ENCODE measurements at regions not wholly inside any gene's neighbourhood (a gene's known extent, or its start where the extent isn't known, plus 50 kb on each side); places are given as distances from the start of the nearest gene placed in this dataset.

- peak overlapping the region; percentile 81 for H3K27ac ChIP-seq
Observed at GRCh38 chr3:151935446-151935845, 62.0 kb downstream of the SUCNR1 start.

GRCh38 chr3:151940481-151940880, 67.0 kb downstream of the SUCNR1 start:
- H3K27me3 ChIP-seq: no peaks in the 10 kb centered on the region
- no peaks in the 10 kb centered on the region for H3K9me3 ChIP-seq
- no peaks in the 10 kb centered on the region for H3K36me3 ChIP-seq
- H3K27ac ChIP-seq: no peak overlapping the region
- no peak for TF ChIP-seq CTCF (IDR thresholded peaks at IDR 0.05)
- no peak overlapping the region for H3K4me3 ChIP-seq (ENCODE audit: low read depth in 1 of 2, low read length in 1 of 2)
- peaks cover 9 to 19% of the 10 kb centered on the region in 2 experiments for H3K4me1 ChIP-seq (ENCODE audit: control insufficient read depth in 1 of 2, insufficient read depth in 1 of 2, low read depth in 1 of 2, low read length in 1 of 2)

More at GRCh38 chr3:151935446-151935845, 62.0 kb downstream of the SUCNR1 start:
- H3K27me3 ChIP-seq: no peaks in the 10 kb centered on the region
- H3K9me3 ChIP-seq: no peaks in the 10 kb centered on the region
- H3K4me1 ChIP-seq (ENCODE audit: control insufficient read depth in 1 of 2, insufficient read depth in 1 of 2, low read depth in 1 of 2, low read length in 1 of 2): peaks cover 24 to 45% of the 10 kb centered on the region in 2 experiments
- no peak for TF ChIP-seq CTCF (IDR thresholded peaks at IDR 0.05)
- H3K36me3 ChIP-seq: no peaks in the 10 kb centered on the region
- peak overlapping the region in 1 of 2 experiments; percentile 8 for H3K4me3 ChIP-seq (ENCODE audit: low read depth in 1 of 2, low read length in 1 of 2)

- Histone ChIP-seq H3K4me3 (ENCODE audit: low read depth in 1 of 2, low read length in 1 of 2) (no peak overlapping the region), H3K27me3 (no peaks in the 10 kb centered on the region), H3K27ac (no peak overlapping the region), H3K4me1 (ENCODE audit: control insufficient read depth in 1 of 2, insufficient read depth in 1 of 2, low read depth in 1 of 2, low read length in 1 of 2) (no peaks in the 10 kb centered on the region), H3K36me3 (no peaks in the 10 kb centered on the region), H3K9me3 (no peaks in the 10 kb centered on the region)
- TF ChIP-seq CTCF (IDR thresholded peaks at IDR 0.05): no peak
Observed at GRCh38 chr3:151943539-151943938, 70.1 kb downstream of the SUCNR1 start.

GRCh38 chr3:151944356-151944755, 70.9 kb downstream of the SUCNR1 start:
- Histone ChIP-seq H3K27me3 (no peaks in the 10 kb centered on the region), H3K4me3 (ENCODE audit: low read depth in 1 of 2, low read length in 1 of 2) (no peak overlapping the region), H3K27ac (no peak overlapping the region), H3K4me1 (ENCODE audit: control insufficient read depth in 1 of 2, insufficient read depth in 1 of 2, low read depth in 1 of 2, low read length in 1 of 2) (no peaks in the 10 kb centered on the region), H3K9me3 (no peaks in the 10 kb centered on the region), H3K36me3 (no peaks in the 10 kb centered on the region)
- no peak for TF ChIP-seq CTCF (IDR thresholded peaks at IDR 0.05)

- Histone ChIP-seq H3K27ac (no peak overlapping the region), H3K4me3 (ENCODE audit: low read depth in 1 of 2, low read length in 1 of 2) (no peak overlapping the region), H3K4me1 (ENCODE audit: control insufficient read depth in 1 of 2, insufficient read depth in 1 of 2, low read depth in 1 of 2, low read length in 1 of 2) (no peaks in the 10 kb centered on the region), H3K36me3 (no peaks in the 10 kb centered on the region), H3K9me3 (no peaks in the 10 kb centered on the region), H3K27me3 (no peaks in the 10 kb centered on the region)
- no peak for TF ChIP-seq CTCF (IDR thresholded peaks at IDR 0.05)
Observed at GRCh38 chr3:151946606-151947005, 73.2 kb downstream of the SUCNR1 start.

GRCh38 chr3:151949706-151950105, 76.3 kb downstream of the SUCNR1 start:
- H3K36me3 ChIP-seq: no peaks in the 10 kb centered on the region
- no peaks in the 10 kb centered on the region for H3K4me1 ChIP-seq (ENCODE audit: control insufficient read depth in 1 of 2, insufficient read depth in 1 of 2, low read depth in 1 of 2, low read length in 1 of 2)
- H3K4me3 ChIP-seq (ENCODE audit: low read depth in 1 of 2, low read length in 1 of 2): no peak overlapping the region

More at GRCh38 chr3:151949706-151950105, 76.3 kb downstream of the SUCNR1 start:
- Histone ChIP-seq H3K9me3 (no peaks in the 10 kb centered on the region), H3K27ac (no peak overlapping the region), H3K27me3 (no peaks in the 10 kb centered on the region)
- TF ChIP-seq CTCF (IDR thresholded peaks at IDR 0.05): no peak

All from neutrophil (primary cell).